Nephron (organoid): ENCODE measurements at regions not wholly inside any gene's neighbourhood (a gene's known extent, or its start where the extent isn't known, plus 50 kb on each side); places are given as distances from the start of the nearest gene placed in this dataset.

Source experiments
- H3K27ac Mint-ChIP-seq, 3 experiments: 2 replicates each; pipeline ENCODE4 v1.8.0; 2020; ENCODE audit warnings: mixed read lengths in 3 of 3, mild to moderate bottlenecking in 2 of 3, moderate library complexity in 1 of 3
- H3K27me3 Mint-ChIP-seq: 2 replicates; pipeline ENCODE4 v1.8.0; 2021; ENCODE audit warnings: low read depth, mild to moderate bottlenecking, moderate library complexity, mixed read lengths
- H3K36me3 Mint-ChIP-seq: 2 replicates; pipeline ENCODE4 v1.8.0; 2020; ENCODE audit warnings: low read depth, mixed read lengths
- H3K4me1 Mint-ChIP-seq: 2 replicates; pipeline ENCODE4 v1.8.0; 2020; ENCODE audit warnings: mixed read lengths
- H3K4me3 Mint-ChIP-seq, 3 experiments: 2 replicates each; pipeline ENCODE4 v1.8.0; 2020; ENCODE audit warnings: mild to moderate bottlenecking in 3 of 3, mixed read lengths in 3 of 3, moderate library complexity in 2 of 3
- H3K9me3 Mint-ChIP-seq: 2 replicates; pipeline ENCODE4 v1.8.0; 2020; ENCODE audit warnings: mixed read lengths
- CTCF ChIP-seq, 3 experiments: fragments of 200-600 bp; sonication (generic); IDR thresholded peaks; one replicate each; pipeline ENCODE4 v1.5.0; 2021; ENCODE audit warnings: antibody characterized with exemption in 3 of 3; ENCODE audit not compliant: unreplicated experiment in 3 of 3

- no peak for TF ChIP-seq CTCF (IDR thresholded peaks at IDR 0.05; ENCODE audit: unreplicated experiment in 3 of 3)
Measured at GRCh38 chr5:5079876-5080275, 60.3 kb upstream of the ADAMTS16 start.

GRCh38 chr5:5080790-5081189 lies 59.3 kb upstream of the ADAMTS16 start:
- peak overlapping the region; percentile 51 to 89 (median 69) for H3K27ac Mint-ChIP-seq
- H3K9me3 Mint-ChIP-seq, result no peaks in the 10 kb centered on the region
- no peak for TF ChIP-seq CTCF (IDR thresholded peaks at IDR 0.05; ENCODE audit: unreplicated experiment in 3 of 3)
- H3K4me3 Mint-ChIP-seq, result no peak overlapping the region
- H3K27me3 Mint-ChIP-seq, result peaks cover 5% of the 10 kb centered on the region
- peaks cover 16% of the 10 kb centered on the region for H3K4me1 Mint-ChIP-seq
- H3K36me3 Mint-ChIP-seq, result no peaks in the 10 kb centered on the region

More at GRCh38 chr5:5079876-5080275, 60.3 kb upstream of the ADAMTS16 start:
- H3K9me3 Mint-ChIP-seq, result no peaks in the 10 kb centered on the region
- H3K4me1 Mint-ChIP-seq, result peaks cover 6% of the 10 kb centered on the region
- peak overlapping the region in 2 of 3 experiments; percentile 42 to 89 for H3K27ac Mint-ChIP-seq
- H3K36me3 Mint-ChIP-seq, result no peaks in the 10 kb centered on the region
- no peak overlapping the region for H3K4me3 Mint-ChIP-seq
- H3K27me3 Mint-ChIP-seq, result peaks cover 5% of the 10 kb centered on the region

GRCh38 chr5:5085381-5085780 lies 54.7 kb upstream of the ADAMTS16 start:
- Mint-ChIP-seq H3K9me3 (no peaks in the 10 kb centered on the region), H3K4me1 (peaks cover 37% of the 10 kb centered on the region), H3K36me3 (no peaks in the 10 kb centered on the region), H3K27ac (peak overlapping the region; percentile 8 to 76 (median 75)), H3K27me3 (peaks cover 3% of the 10 kb centered on the region), H3K4me3 (no peak overlapping the region)
- TF ChIP-seq CTCF (IDR thresholded peaks at IDR 0.05; ENCODE audit: unreplicated experiment in 3 of 3), result no peak

- Mint-ChIP-seq H3K27ac (peak overlapping the region; percentile 89 to 93 (median 92)), H3K9me3 (peaks cover 2% of the 10 kb centered on the region), H3K27me3 (peaks cover 10% of the 10 kb centered on the region), H3K4me3 (peak overlapping the region in 1 of 3 experiments; percentile 12), H3K4me1 (peaks cover 33% of the 10 kb centered on the region), H3K36me3 (no peaks in the 10 kb centered on the region)
- no peak for TF ChIP-seq CTCF (IDR thresholded peaks at IDR 0.05; ENCODE audit: unreplicated experiment in 3 of 3)
Measured at GRCh38 chr5:5089895-5090649, 50.1 kb upstream of the ADAMTS16 start.
